ENCODE measurements at regions not wholly inside any gene's neighbourhood (a gene's known extent, or its start where the extent isn't known, plus 50 kb on each side); places are given as distances from the start of the nearest gene placed in this dataset.

GRCh38 chr2:22993250-22993649, 391.7 kb upstream of the KLHL29 start:
- TF ChIP-seq TAF1 (IDR thresholded peaks at IDR 0.05; ENCODE audit: borderline replicate concordance, insufficient read depth, low read length), result no peak
- TF ChIP-seq, protein P1, sequence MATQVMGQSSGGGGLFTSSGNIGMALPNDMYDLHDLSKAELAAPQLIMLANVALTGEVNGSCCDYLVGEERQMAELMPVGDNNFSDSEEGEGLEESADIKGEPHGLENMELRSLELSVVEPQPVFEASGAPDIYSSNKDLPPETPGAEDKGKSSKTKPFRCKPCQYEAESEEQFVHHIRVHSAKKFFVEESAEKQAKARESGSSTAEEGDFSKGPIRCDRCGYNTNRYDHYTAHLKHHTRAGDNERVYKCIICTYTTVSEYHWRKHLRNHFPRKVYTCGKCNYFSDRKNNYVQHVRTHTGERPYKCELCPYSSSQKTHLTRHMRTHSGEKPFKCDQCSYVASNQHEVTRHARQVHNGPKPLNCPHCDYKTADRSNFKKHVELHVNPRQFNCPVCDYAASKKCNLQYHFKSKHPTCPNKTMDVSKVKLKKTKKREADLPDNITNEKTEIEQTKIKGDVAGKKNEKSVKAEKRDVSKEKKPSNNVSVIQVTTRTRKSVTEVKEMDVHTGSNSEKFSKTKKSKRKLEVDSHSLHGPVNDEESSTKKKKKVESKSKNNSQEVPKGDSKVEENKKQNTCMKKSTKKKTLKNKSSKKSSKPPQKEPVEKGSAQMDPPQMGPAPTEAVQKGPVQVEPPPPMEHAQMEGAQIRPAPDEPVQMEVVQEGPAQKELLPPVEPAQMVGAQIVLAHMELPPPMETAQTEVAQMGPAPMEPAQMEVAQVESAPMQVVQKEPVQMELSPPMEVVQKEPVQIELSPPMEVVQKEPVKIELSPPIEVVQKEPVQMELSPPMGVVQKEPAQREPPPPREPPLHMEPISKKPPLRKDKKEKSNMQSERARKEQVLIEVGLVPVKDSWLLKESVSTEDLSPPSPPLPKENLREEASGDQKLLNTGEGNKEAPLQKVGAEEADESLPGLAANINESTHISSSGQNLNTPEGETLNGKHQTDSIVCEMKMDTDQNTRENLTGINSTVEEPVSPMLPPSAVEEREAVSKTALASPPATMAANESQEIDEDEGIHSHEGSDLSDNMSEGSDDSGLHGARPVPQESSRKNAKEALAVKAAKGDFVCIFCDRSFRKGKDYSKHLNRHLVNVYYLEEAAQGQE (IDR thresholded peaks at IDR 0.05; ENCODE audit: insufficient read depth in 1 of 2, low read depth in 2 of 2, low read length in 2 of 2), result no peak
- TF ChIP-seq SIN3A (IDR thresholded peaks at IDR 0.05; ENCODE audit: borderline replicate concordance, insufficient read depth, low read length), result no peak
- TF ChIP-seq FOXP2 (optimal IDR thresholded peaks at IDR 0.05; ENCODE audit: borderline replicate concordance, extremely low read depth, extremely low read length, insufficient read depth), result no peak
- TF ChIP-seq POLR2AphosphoS5 (IDR thresholded peaks at IDR 0.05; ENCODE audit: low read depth, low read length), result no peak

DNA sequence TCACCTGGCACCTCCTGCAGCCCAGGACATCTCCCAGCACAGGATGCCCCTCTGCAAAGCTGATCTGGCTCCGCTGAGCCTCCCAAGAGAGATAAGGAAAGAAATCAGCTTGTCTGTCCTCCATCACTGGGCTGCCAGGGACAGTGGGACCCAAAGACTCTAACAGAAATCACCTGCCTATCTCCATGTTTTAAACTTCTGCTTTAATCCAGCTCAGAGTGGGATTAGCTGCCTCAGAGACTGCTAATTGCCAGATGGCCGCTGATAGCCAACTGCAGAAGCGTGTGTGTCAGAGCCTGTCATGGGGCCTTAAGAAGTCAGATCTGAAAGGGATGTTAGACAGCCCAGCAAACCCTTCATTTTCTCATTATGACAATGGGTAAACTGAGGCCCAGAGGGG, 389.4 kb upstream of the KLHL29 start:
- TF ChIP-seq TAF1 (IDR thresholded peaks at IDR 0.05; ENCODE audit: borderline replicate concordance, insufficient read depth, low read length) (no peak), POLR2AphosphoS5 (IDR thresholded peaks at IDR 0.05; ENCODE audit: low read depth, low read length) (no peak), SIN3A (IDR thresholded peaks at IDR 0.05; ENCODE audit: borderline replicate concordance, insufficient read depth, low read length) (no peak), FOXP2 (optimal IDR thresholded peaks at IDR 0.05; ENCODE audit: borderline replicate concordance, extremely low read depth, extremely low read length, insufficient read depth) (no peak)
- TF ChIP-seq, protein P1 (IDR thresholded peaks at IDR 0.05; ENCODE audit: insufficient read depth in 1 of 2, low read depth in 2 of 2, low read length in 2 of 2), result no peak

DNA sequence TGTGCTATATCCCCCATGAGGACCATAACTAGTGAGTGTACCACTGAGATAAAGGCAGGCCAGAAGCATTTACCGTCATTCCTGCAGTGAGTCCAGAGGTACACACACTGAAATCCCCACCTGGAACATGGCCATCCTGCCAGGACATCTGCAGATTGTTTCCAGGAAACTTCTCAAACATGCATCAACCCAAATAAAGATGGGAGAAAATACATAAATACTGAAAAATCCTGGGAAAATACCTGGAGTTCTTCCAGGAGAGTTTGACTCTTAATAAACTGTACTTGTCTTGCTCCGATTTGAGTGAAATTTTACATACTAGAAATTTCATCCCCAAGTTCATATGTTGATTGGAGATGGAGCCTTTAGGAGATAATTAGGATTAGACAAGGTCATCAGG, 388.1 kb upstream of the KLHL29 start:
- TF ChIP-seq FOXP2 (optimal IDR thresholded peaks at IDR 0.05; ENCODE audit: borderline replicate concordance, extremely low read depth, extremely low read length, insufficient read depth), result no peak
- no peak for TF ChIP-seq SIN3A (IDR thresholded peaks at IDR 0.05; ENCODE audit: borderline replicate concordance, insufficient read depth, low read length)
- TF ChIP-seq, protein P1 (IDR thresholded peaks at IDR 0.05; ENCODE audit: insufficient read depth in 1 of 2, low read depth in 2 of 2, low read length in 2 of 2), result no peak
- TF ChIP-seq TAF1 (IDR thresholded peaks at IDR 0.05; ENCODE audit: borderline replicate concordance, insufficient read depth, low read length), result no peak
- no peak for TF ChIP-seq POLR2AphosphoS5 (IDR thresholded peaks at IDR 0.05; ENCODE audit: low read depth, low read length)

DNA sequence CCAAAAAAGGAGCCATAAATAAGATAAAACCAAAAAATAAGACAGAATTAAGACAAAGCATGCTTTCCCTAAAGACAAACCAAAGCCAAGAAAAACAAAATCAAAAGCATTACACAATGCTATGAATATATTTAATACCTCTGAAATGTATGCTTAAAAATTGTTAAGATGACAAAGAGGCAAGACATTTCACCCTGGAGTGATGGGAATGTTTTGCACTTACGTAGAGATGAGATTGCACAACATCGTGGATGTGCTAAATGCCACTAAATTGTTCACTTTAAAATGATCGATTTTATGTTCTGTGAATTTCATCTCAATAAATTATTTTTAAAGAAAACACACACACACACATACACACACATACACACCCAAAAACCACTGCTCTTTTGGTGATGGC, 386.6 kb upstream of the KLHL29 start:
- TF ChIP-seq FOXP2 (optimal IDR thresholded peaks at IDR 0.05; ENCODE audit: borderline replicate concordance, extremely low read depth, extremely low read length, insufficient read depth), result no peak
- TF ChIP-seq, protein P1 (IDR thresholded peaks at IDR 0.05; ENCODE audit: insufficient read depth in 1 of 2, low read depth in 2 of 2, low read length in 2 of 2), result no peak
- no peak for TF ChIP-seq POLR2AphosphoS5 (IDR thresholded peaks at IDR 0.05; ENCODE audit: low read depth, low read length)

- TF ChIP-seq SIN3A (IDR thresholded peaks at IDR 0.05; ENCODE audit: borderline replicate concordance, insufficient read depth, low read length) (no peak), POLR2AphosphoS5 (IDR thresholded peaks at IDR 0.05; ENCODE audit: low read depth, low read length) (no peak), TAF1 (IDR thresholded peaks at IDR 0.05; ENCODE audit: borderline replicate concordance, insufficient read depth, low read length) (no peak), FOXP2 (optimal IDR thresholded peaks at IDR 0.05; ENCODE audit: borderline replicate concordance, extremely low read depth, extremely low read length, insufficient read depth) (no peak)
- TF ChIP-seq, protein P1 (IDR thresholded peaks at IDR 0.05; ENCODE audit: insufficient read depth in 1 of 2, low read depth in 2 of 2, low read length in 2 of 2), result no peak
Measured at GRCh38 chr2:22999951-23000350, 385.0 kb upstream of the KLHL29 start.

Data from PFSK-1 (cell line).